NB4 (cell line): ENCODE measurements at regions not wholly inside any gene's neighbourhood (a gene's known extent, or its start where the extent isn't known, plus 50 kb on each side); places are given as distances from the start of the nearest gene placed in this dataset.

Source experiments
- DNase-seq: peaks from one replicate; pipeline ENCODE4 v3.0.0; 2010; ENCODE audit warnings: low read depth
- H3K4me3 ChIP-seq: one replicate; pipeline ENCODE4 v1.5.1; 2011; ENCODE audit warnings: mild to moderate bottlenecking, low read depth, low read length, moderate library complexity
- CTCF ChIP-seq: IDR thresholded peaks from one replicate; pipeline ENCODE4 v1.5.1; 2012; ENCODE audit warnings: low read depth, low read length
- MAX ChIP-seq: IDR thresholded peaks from 2 replicates; pipeline ENCODE4 v1.6.1; 2011; ENCODE audit warnings: low read depth, low read length
- MYC ChIP-seq: IDR thresholded peaks from 2 replicates; pipeline ENCODE4 v1.6.1; 2011; ENCODE audit warnings: low read depth, low read length
- POLR2A ChIP-seq: IDR thresholded peaks from 2 replicates; pipeline ENCODE4 v1.6.1; 2011; ENCODE audit warnings: mild to moderate bottlenecking; ENCODE audit not compliant: insufficient read length; ENCODE audit errors: extremely low read depth

GRCh38 chr2:66824926-66825325, 390.0 kb downstream of the MEIS1 start:
- no peak for TF ChIP-seq MYC
- DNase-seq, result no peak
- no peak overlapping the region for H3K4me3 ChIP-seq

GRCh38 chr2:66827851-66828250, 392.9 kb downstream of the MEIS1 start:
- DNase-seq, result no peak

GRCh38 chr2:66828876-66829275, 394.0 kb downstream of the MEIS1 start:
- TF ChIP-seq MAX (no peak), POLR2A (no peak), CTCF (no peak), MYC (no peak)
- DNase-seq, result no peak
- no peak overlapping the region for H3K4me3 ChIP-seq

More at GRCh38 chr2:66827851-66828250, 392.9 kb downstream of the MEIS1 start:
- no peak for TF ChIP-seq CTCF
- TF ChIP-seq MAX, result no peak
- TF ChIP-seq MYC, result no peak
- TF ChIP-seq POLR2A, result no peak
- H3K4me3 ChIP-seq, result no peak overlapping the region

- TF ChIP-seq CTCF (no peak), MYC (no peak), POLR2A (no peak), MAX (no peak)
- H3K4me3 ChIP-seq, result no peak overlapping the region
Measured at GRCh38 chr2:66830881-66831280, 396.0 kb downstream of the MEIS1 start.

GRCh38 chr2:66832646-66833435, 397.9 kb downstream of the MEIS1 start:
- TF ChIP-seq POLR2A, result no peak
- TF ChIP-seq CTCF, result no peak
- no peak for TF ChIP-seq MAX
- no peak for TF ChIP-seq MYC
- no peak overlapping the region for H3K4me3 ChIP-seq
- DNase-seq, result no peak

More at GRCh38 chr2:66830881-66831280, 396.0 kb downstream of the MEIS1 start:
- no peak for DNase-seq

GRCh38 chr2:66834859-66835258, 399.9 kb downstream of the MEIS1 start:
- no peak for DNase-seq
- H3K4me3 ChIP-seq, result no peak overlapping the region
- TF ChIP-seq MYC, result no peak
- no peak for TF ChIP-seq MAX
- TF ChIP-seq CTCF, result no peak
- no peak for TF ChIP-seq POLR2A
